BLaER1 treated with 17β-estradiol and CSF1 and Interleukin-3, amounts not matched to agents 10 nM and 100 nM (cell line): ENCODE measurements at regions not wholly inside any gene's neighbourhood (a gene's known extent, or its start where the extent isn't known, plus 50 kb on each side); places are given as distances from the start of the nearest gene placed in this dataset.

Source experiments
- H3K27ac ChIP-seq, 11 experiments: shearing (Covaris generic); formaldehyde crosslinking; 2 replicates each; pipeline ENCODE4 v1.8.1; 2022
- H3K27me3 ChIP-seq, 11 experiments: shearing (Covaris generic); formaldehyde crosslinking; 2 replicates each; pipeline ENCODE4 v1.8.1; 2022
- H3K36me3 ChIP-seq, 11 experiments: shearing (Covaris generic); formaldehyde crosslinking; 2 replicates each; pipeline ENCODE4 v1.8.1; 2022
- H3K4me1 ChIP-seq, 10 experiments: shearing (Covaris generic); formaldehyde crosslinking; 2 replicates each; pipeline ENCODE4 v1.8.1; 2022
- H3K4me2 ChIP-seq, 11 experiments: shearing (Covaris generic); formaldehyde crosslinking; 2 replicates each; pipeline ENCODE4 v1.8.1; 2022
- H3K4me3 ChIP-seq, 10 experiments: shearing (Covaris generic); formaldehyde crosslinking; 2 replicates each; pipeline ENCODE4 v1.8.1; 2022
- H3K9ac ChIP-seq, 11 experiments: shearing (Covaris generic); formaldehyde crosslinking; 2 replicates each; pipeline ENCODE4 v1.8.1; 2022
- H3K9me3 ChIP-seq, 11 experiments: shearing (Covaris generic); formaldehyde crosslinking; replicated peaks in 1 of 11; 2 replicates each; pipeline ENCODE4 v1.8.1; 2022
- H4K20me1 ChIP-seq, 11 experiments: shearing (Covaris generic); formaldehyde crosslinking; 2 replicates each; pipeline ENCODE4 v1.8.1; 2022
- Cebpa-rat ChIP-seq, 11 experiments: shearing (Covaris generic); IDR thresholded peaks; 2 replicates each; pipeline ENCODE4 v1.8.1; 2022

GRCh38 chr4:58225460-58225859, 1115.3 kb upstream of the IGFBP7 start:
- Histone ChIP-seq H3K27ac (no peak overlapping the region), H3K9me3 (peaks cover 0 to 5% (median 4%) of the 10 kb centered on the region in 11 experiments; a peak in 4 of 22 replicates), H3K4me2 (no peak overlapping the region), H3K27me3 (no peaks in the 10 kb centered on the region), H3K4me1 (0 out of 20 replicates have a peak, but pooled peaks cover 0 to 7% (median 0%) of the 10 kb centered on the region in 10 experiments), H3K4me3 (no peak overlapping the region), H3K9ac (no peak overlapping the region), H4K20me1 (no peaks in the 10 kb centered on the region), H3K36me3 (no peaks in the 10 kb centered on the region)
- TF ChIP-seq Cebpa-rat (IDR thresholded peaks at IDR 0.05), result no peak

GRCh38 chr4:58219179-58219578, 1109.0 kb upstream of the IGFBP7 start:
- no peaks in the 10 kb centered on the region for H4K20me1 ChIP-seq
- H3K27me3 ChIP-seq, result no peaks in the 10 kb centered on the region
- no peak overlapping the region for H3K9ac ChIP-seq
- H3K27ac ChIP-seq, result no peak overlapping the region
- H3K4me3 ChIP-seq, result no peak overlapping the region
- peaks cover 0 to 8% (median 4%) of the 10 kb centered on the region in 11 experiments; a peak in 4 of 22 replicates for H3K9me3 ChIP-seq
- TF ChIP-seq Cebpa-rat (IDR thresholded peaks at IDR 0.05), result no peak
- no peaks in the 10 kb centered on the region for H3K36me3 ChIP-seq
- 0 out of 20 replicates have a peak, but pooled peaks cover 0 to 7% (median 0%) of the 10 kb centered on the region in 10 experiments for H3K4me1 ChIP-seq
- no peak overlapping the region for H3K4me2 ChIP-seq

GRCh38 chr4:58216461-58216860, 1106.3 kb upstream of the IGFBP7 start:
- H3K4me2 ChIP-seq, result no peak overlapping the region
- H3K9ac ChIP-seq, result no peak overlapping the region
- no peak for TF ChIP-seq Cebpa-rat (IDR thresholded peaks at IDR 0.05)
- no peak overlapping the region for H3K27ac ChIP-seq
- H4K20me1 ChIP-seq, result no peaks in the 10 kb centered on the region
- H3K9me3 ChIP-seq, result peaks cover 0 to 8% (median 4%) of the 10 kb centered on the region in 11 experiments; a peak in 4 of 22 replicates
- no peak overlapping the region for H3K4me3 ChIP-seq
- no peaks in the 10 kb centered on the region for H3K36me3 ChIP-seq
- H3K4me1 ChIP-seq, result peaks cover 0 to 11% (median 0%) of the 10 kb centered on the region in 10 experiments; a peak in 1 of 20 replicates
- H3K27me3 ChIP-seq, result no peaks in the 10 kb centered on the region

GRCh38 chr4:58214376-58214775, 1104.2 kb upstream of the IGFBP7 start:
- Histone ChIP-seq H3K36me3 (no peaks in the 10 kb centered on the region), H3K27ac (no peak overlapping the region), H3K9me3 (no peaks in the 10 kb centered on the region), H3K4me2 (no peak overlapping the region), H3K9ac (no peak overlapping the region), H3K27me3 (no peaks in the 10 kb centered on the region), H3K4me1 (peaks cover 0 to 11% (median 0%) of the 10 kb centered on the region in 10 experiments; a peak in 1 of 20 replicates), H3K4me3 (no peak overlapping the region), H4K20me1 (no peaks in the 10 kb centered on the region)
- TF ChIP-seq Cebpa-rat (IDR thresholded peaks at IDR 0.05), result no peak

GRCh38 chr4:58209551-58209950, 1099.4 kb upstream of the IGFBP7 start:
- no peak for TF ChIP-seq Cebpa-rat (IDR thresholded peaks at IDR 0.05)
- Histone ChIP-seq H3K4me2 (no peak overlapping the region), H4K20me1 (no peaks in the 10 kb centered on the region), H3K9ac (no peak overlapping the region), H3K27me3 (no peaks in the 10 kb centered on the region), H3K27ac (no peak overlapping the region), H3K36me3 (no peaks in the 10 kb centered on the region), H3K9me3 (no peaks in the 10 kb centered on the region), H3K4me3 (no peak overlapping the region), H3K4me1 (peaks cover 0 to 11% (median 0%) of the 10 kb centered on the region in 10 experiments; a peak in 1 of 20 replicates)

- Histone ChIP-seq H3K27me3 (no peaks in the 10 kb centered on the region), H3K4me3 (no peak overlapping the region), H3K4me1 (peaks cover 0 to 11% (median 0%) of the 10 kb centered on the region in 10 experiments; a peak in 1 of 20 replicates), H3K9ac (no peak overlapping the region), H3K27ac (no peak overlapping the region), H3K4me2 (no peak overlapping the region), H3K9me3 (no peaks in the 10 kb centered on the region), H4K20me1 (no peaks in the 10 kb centered on the region), H3K36me3 (no peaks in the 10 kb centered on the region)
- no peak for TF ChIP-seq Cebpa-rat (IDR thresholded peaks at IDR 0.05)
Measured at GRCh38 chr4:58209001-58209400, 1098.8 kb upstream of the IGFBP7 start.

- H3K9ac ChIP-seq, result no peak overlapping the region
- H3K4me3 ChIP-seq, result no peak overlapping the region
- no peaks in the 10 kb centered on the region for H3K27me3 ChIP-seq
- H3K27ac ChIP-seq, result no peak overlapping the region
- no peaks in the 10 kb centered on the region for H3K9me3 ChIP-seq
- TF ChIP-seq Cebpa-rat (IDR thresholded peaks at IDR 0.05), result no peak
- no peaks in the 10 kb centered on the region for H3K36me3 ChIP-seq
- no peaks in the 10 kb centered on the region for H3K4me1 ChIP-seq
- H3K4me2 ChIP-seq, result no peak overlapping the region
- no peaks in the 10 kb centered on the region for H4K20me1 ChIP-seq
Measured at GRCh38 chr4:58205446-58206235, 1095.5 kb upstream of the IGFBP7 start.

- Histone ChIP-seq H3K4me2 (no peak overlapping the region), H3K4me1 (no peaks in the 10 kb centered on the region), H3K9ac (no peak overlapping the region), H3K27me3 (no peaks in the 10 kb centered on the region), H3K27ac (no peak overlapping the region), H3K4me3 (no peak overlapping the region), H3K9me3 (no peaks in the 10 kb centered on the region), H4K20me1 (no peaks in the 10 kb centered on the region), H3K36me3 (no peaks in the 10 kb centered on the region)
- TF ChIP-seq Cebpa-rat (IDR thresholded peaks at IDR 0.05), result no peak
Measured at GRCh38 chr4:58192217-58192616, 1082.0 kb upstream of the IGFBP7 start.

- H3K4me3 ChIP-seq, result no peak overlapping the region
- TF ChIP-seq Cebpa-rat (IDR thresholded peaks at IDR 0.05), result no peak
Measured at GRCh38 chr4:58191109-58191508, 1080.9 kb upstream of the IGFBP7 start.

GRCh38 chr4:58188316-58188715, 1078.1 kb upstream of the IGFBP7 start:
- no peak overlapping the region for H3K4me2 ChIP-seq
- no peaks in the 10 kb centered on the region for H3K4me1 ChIP-seq
- no peaks in the 10 kb centered on the region for H4K20me1 ChIP-seq
- H3K4me3 ChIP-seq, result no peak overlapping the region
- H3K36me3 ChIP-seq, result no peaks in the 10 kb centered on the region
- H3K9ac ChIP-seq, result no peak overlapping the region
- TF ChIP-seq Cebpa-rat (IDR thresholded peaks at IDR 0.05), result no peak
- H3K9me3 ChIP-seq, result peaks cover 0 to 8% (median 6%) of the 10 kb centered on the region in 11 experiments; a peak in 11 of 22 replicates
- H3K27ac ChIP-seq, result no peak overlapping the region
- no peaks in the 10 kb centered on the region for H3K27me3 ChIP-seq

More at GRCh38 chr4:58191109-58191508, 1080.9 kb upstream of the IGFBP7 start:
- no peaks in the 10 kb centered on the region for H3K9me3 ChIP-seq
- no peaks in the 10 kb centered on the region for H3K27me3 ChIP-seq
- H3K9ac ChIP-seq, result no peak overlapping the region
- no peak overlapping the region for H3K4me2 ChIP-seq
- H3K27ac ChIP-seq, result no peak overlapping the region
- H4K20me1 ChIP-seq, result no peaks in the 10 kb centered on the region
- H3K36me3 ChIP-seq, result no peaks in the 10 kb centered on the region
- no peaks in the 10 kb centered on the region for H3K4me1 ChIP-seq
